ENCODE measurements at regions not wholly inside any gene's neighbourhood (a gene's known extent, or its start where the extent isn't known, plus 50 kb on each side); places are given as distances from the start of the nearest gene placed in this dataset.
"Not testable (repeated sequence)": the region's sequence is repeated elsewhere in the genome, so short reads cannot be mapped to it uniquely, and the experiment has no call there.

DNA sequence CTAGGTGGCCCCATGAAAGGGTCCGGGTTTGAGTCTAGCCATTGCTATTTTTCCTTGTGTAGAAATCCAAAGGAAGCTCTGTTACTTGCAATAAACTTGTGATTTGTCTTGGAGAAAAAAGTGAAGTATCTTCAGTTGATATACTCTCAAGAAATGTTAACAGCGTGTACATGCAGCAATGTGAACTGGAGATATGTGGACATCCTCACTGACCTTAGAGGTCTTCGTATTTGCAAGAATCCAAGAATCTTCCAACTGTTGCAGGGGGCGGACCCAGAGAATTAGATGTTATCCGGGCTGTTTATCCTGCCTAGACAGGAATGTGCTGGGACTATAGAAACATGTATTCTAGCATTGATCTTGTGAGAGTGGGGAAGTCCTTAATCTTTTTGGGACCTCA, 187.6 kb downstream of the KCNS3 start:
- DNase-seq: no peak

DNA sequence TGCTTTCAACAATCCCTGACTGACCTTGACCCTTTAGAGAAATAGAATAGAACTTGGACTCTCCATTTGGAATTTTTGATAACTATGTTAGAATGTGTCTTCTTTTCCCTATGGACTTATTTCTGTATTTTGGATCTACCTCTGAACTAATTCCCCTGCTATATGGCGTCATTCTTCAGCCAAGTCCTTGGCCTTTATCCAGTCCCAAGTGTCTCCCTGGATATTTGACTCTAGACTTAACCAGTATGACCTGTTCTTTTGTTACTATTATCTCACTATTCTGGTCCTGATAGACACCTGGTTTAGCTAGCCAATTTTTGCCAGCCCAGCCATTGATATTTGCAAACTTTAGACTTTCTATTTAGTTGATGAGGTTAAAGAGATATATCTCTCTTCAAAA, 186.8 kb downstream of the KCNS3 start:
- no peak for DNase-seq

DNA sequence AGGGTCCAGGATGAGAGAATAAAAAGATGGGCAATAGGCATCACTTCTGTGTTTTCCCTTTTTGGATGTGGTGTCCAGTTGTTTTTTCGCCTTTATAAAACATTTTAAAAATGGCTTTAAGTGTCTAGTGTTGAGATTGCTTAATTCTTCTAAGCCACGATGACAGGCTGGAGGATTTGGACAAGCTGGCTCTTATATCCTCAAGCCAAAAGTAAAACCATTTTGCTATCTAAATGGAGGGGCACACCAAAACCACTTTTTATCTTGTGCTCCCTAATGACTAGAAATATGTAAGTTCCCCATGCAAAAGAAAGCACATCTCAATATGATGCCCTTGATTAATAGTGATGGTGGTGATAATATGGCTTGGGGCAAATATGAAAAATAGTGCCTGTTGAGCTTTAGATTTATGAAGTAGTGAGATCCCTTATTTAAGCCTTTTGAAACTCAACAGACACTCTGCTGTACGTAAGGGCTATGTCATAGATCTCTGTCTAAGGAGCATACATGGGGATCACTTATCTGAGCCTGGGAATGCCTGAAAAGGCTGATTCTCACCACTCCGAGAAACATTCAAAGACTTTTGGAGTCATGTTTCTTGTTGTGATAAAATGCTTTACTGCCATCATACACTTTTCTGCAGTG, 185.5 kb downstream of the KCNS3 start:
- no peak for DNase-seq

DNA sequence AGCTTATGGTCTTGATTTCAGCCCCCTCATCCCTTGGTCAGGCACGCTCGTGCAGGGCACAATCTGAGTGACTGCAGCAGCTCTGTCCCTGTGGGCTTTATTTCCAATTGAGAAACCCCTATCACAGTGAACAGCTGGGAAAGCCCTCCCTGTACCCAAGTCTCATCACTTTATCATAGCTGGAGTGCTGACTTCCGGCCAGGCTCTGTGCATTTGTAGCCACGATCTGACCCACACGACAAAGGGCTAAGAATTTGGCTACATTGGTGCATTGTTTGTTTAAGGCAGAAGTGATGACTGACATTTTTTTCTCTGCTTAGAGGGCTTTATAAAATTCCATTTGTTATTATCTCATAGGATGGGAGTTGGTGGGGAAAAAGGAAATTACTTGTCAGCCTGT, 184.4 kb downstream of the KCNS3 start:
- DNase-seq: no peak

DNA sequence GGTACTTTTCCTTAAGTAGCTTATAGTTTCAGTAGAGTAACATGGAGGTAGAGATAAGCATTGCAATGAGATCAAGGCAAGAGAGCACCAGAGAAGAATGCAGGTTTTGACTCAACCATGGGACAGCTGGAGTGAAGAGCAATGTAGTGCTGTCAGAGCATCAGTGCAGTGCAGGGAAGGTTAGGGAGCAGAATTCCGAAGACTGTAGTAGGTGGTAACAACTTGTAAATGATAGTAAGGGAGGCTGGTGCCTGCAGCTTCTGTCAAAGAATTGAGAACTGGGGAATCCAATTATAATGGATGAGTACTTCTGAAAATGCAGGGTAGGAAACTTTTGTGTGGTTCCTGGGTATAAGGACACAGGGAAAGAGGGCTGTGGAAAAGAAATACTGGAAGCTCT, 183.2 kb downstream of the KCNS3 start:
- DNase-seq: no peak

DNA sequence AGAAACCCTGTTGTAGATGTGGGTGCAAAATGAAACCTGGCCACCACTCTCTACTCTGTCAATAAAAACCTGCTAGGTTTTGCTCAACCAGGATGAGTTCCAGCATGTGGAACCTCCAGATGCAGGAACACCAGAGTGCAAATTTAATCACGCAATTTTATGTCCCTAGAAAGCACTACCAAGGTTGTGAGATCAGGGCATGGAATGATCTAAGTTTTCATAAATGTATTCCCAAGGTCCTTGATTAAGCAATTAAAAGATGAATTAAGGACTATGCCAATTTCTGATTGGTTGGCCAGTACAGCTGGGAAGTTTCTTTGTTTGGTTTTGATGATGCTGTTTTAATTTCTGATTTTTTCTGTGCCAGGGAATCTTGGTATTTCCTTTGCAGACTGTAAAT, 179.2 kb downstream of the KCNS3 start:
- DNase-seq: no peak

DNA sequence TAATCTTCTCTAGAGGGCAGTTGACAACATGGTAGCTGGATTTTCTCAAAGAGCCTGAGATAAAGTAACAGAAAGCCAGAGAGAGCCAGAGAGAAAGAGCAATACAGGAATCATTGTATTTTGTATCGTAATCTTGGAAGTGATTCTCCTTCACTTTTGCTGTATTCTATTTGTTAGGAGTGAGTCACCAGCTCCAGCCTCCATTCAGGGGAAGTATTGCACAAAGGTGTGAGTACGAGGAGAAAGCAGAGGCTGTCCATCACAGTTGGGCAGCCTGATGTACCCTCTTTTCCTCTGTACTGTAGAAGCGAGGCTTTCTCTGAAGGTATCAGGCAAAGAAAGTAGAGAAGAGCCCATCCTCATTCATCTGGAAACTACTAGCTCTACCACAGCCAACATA, 176.8 kb downstream of the KCNS3 start:
- DNase-seq: no peak

DNA sequence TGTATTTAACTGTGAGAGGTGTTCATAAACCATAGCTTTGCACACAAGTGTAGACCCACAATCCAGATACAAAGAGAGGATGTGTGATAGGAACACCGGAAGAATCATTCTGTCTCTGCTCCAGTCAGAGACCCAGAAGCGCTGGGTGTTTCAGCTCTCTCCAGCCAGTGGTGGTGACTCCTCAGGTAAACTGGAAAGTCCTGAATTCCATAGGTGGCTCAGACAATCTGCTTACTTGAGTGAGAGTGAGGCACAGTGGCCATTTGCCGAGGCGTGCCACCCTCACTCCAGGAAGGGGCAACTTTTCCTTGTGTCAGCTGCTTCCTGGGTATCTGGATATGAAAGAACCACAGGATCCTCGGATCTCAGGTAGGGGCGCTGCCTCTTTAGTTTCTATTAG, 171.5 kb downstream of the KCNS3 start:
- DNase-seq: no peak

DNA sequence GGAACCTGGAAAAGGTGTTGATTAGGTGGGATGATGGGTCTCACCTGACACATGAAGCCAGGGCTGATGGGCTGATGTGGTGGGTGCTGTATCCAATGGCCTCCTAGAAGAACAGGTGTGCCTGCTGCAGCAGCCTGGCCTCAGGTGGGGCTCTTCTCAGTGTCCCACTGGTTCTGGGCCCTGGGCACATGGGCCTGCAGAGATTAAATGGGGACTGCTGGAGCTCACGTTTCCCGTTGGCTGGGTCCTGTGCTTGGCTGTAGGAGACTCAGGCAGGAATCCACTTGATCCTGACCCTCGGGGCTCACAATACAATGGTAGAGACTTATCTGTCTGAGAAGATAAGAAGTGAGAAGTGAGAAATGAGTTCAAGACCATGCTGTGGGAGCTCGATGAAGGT, 170.9 kb downstream of the KCNS3 start:
- DNase-seq: no peak

DNA sequence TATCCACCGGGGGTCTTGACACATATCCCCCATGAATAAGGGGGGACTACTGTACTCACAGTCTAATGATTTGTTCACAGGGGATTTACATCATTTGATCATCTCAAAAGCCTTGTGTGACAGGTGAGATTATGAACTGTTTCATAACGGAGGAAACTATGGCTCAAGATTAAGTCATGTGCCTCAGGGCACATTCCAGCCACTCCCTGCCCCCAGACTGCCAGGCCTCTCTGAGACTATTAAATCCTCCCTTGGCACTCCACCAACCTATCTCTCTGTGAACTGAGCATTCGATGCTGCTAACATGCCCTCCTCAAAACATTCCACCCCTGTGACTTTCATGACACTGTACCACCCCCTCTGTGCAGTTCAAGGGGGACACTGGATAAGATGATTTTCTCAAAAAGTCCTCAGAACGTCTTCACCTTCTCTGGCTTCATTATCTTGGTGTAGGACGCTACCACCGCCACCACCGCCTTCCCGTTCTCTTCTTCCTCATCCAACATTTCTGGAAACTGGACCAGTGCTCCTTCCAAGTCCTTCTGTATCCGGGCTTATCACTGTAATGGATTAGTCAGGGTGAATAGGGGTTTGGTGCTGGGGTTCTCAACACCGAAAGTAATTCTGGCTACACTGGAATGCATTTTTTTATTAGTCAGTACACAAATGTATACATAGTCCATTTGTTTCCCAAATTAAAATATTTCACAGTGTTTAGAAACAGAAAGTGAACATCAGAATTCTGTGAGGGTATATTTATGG, 169.6 kb downstream of the KCNS3 start:
- peak; percentile 68 for DNase-seq

DNA sequence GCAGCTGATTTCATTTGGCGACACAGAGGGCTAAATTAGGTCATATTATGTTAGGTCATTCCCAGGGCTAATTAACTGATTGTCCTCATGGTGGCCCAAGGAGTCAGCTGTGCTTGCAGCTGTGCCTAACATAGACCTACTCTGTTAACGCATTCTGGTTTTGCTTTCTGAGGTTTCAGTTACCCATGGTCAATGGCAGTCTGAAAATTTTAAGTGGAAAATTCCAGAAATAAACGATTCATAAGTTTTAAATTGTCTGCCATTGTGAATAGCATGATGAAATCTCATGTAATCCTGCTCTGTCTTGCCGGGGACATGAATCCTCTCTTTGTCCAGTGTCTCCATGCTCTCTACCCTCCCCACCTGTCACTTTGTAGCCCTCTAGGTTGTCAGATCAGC, 168.7 kb downstream of the KCNS3 start:
- DNase-seq: peak; percentile 52

DNA sequence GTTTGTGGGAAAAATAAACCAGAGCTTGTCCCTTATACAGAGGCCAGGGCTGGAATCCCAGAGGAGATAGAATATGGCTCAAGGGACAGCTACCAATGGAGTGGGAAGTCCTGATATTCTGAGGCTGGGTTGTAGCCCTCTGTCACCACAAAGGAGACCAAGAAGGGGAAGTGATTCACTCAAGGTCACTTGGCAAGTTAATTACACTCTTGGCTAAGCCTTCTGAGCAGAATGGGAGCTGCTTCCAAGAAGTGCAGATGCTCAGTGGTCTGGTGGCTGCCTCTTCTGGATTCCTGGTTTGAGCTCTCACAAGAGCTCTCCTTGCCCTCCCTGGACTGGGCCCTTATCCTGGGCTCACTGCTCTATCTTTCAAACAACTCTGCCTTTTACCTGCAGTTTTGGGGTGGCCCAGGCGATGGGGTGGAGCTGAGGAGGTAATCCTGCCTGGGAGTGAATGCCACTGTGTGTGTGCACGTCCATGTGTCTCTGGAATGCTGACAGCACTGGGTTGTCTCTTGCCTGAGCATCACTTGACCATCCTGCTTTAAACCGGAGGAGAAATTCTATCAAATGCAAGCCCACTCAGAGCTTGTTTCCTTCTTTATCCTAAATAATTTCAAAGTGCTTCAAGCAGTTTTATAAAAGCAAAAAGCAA, 168.2 kb downstream of the KCNS3 start:
- no peak for DNase-seq

DNA sequence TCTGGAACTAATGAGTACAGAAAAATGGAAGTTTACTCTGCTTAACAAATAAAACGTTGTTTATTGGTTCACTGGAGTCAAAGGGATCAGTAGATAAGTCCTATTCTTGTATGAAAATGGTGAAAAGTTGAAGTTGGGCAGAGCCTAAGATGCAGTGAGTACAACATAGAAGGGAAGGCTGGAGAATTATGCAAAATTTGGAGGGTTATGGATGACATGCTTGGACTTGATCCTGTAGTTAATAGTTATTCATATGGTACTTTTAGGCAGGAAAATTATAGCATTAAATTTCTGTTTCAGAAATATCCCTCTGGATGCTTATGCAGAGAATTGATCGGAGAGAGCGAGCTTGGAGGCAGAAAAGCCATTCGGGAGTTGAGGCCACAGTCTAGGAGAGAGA, 167.6 kb downstream of the KCNS3 start:
- no peak for DNase-seq

DNA sequence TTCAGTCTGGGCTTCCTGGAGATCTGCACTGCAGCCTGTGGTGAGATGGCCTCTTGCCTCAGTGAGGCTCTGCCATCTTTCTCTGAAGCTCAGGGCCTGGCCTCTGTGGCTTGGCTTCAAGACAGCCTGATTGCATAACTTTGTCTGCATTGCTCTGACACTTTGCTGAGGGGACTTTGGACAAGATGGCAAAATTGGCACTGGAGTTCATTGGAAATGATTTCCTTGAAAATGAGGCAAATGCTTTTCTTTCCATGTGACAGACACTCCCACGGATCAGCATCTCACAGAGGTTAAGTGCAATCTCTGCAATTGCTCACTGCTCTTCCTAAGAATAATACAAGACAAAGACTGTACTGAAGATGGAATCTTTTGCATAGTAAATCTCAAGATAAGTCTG, 166.8 kb downstream of the KCNS3 start:
- DNase-seq: no peak

DNA sequence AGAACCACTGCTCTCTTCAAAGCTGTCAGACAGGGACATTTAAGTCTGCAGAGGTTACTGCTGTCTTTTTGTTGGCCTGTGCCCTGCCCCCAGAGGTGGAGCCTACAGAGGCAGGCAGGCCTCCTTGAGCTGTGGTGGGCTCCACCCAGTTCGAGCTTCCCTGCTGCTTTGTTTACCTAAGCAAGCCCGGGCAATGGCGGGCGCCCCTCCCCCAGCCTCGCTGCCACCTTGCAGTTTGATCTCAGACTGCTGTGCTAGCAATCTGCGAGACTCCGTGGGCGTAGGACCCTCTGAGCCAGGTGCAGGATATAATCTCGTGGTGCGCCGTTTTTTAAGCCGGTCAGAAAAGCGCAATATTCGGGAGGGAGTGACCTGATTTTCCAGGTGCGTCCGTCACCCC, 138.9 kb downstream of the KCNS3 start:
- not testable (repeated sequence) for DNase-seq

DNA sequence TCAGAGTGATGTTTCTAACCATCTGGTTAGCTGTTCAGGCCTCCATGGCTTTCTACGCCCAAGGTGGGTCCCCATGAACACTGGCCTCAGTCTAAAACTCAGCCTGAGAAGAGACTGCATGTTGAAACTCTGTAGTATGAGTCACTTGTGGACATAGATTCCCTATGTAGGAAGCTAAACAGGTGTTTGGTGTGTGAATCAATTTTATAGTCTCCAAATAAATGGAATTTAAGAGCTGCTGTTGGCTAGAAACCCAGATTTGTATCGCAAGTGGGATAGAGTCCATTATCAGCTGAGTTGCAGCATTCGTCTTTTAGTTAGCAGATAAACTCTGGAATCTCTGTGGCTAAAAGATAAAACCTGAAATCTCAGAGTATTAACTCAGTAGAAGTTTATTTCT, 131.4 kb downstream of the KCNS3 start:
- no peak for DNase-seq

DNA sequence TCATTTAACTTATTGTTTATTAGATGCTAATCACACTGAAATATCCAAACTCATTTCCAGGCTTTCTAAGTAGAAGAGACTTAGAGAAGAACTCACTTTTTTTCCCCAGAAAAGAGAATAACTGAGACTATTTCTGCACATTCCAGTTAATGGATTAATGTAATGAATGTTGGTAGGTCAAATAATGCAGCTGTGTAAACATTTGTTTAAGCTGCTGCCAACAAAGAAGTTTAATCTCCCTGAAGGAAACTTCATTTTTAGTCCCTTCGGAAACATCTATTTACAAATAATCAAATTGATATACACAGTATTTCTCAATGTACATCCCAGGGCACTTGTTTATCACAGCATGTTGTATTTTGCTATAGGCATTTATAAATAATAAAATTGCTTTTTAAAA, 126.9 kb downstream of the KCNS3 start:
- DNase-seq: no peak

DNA sequence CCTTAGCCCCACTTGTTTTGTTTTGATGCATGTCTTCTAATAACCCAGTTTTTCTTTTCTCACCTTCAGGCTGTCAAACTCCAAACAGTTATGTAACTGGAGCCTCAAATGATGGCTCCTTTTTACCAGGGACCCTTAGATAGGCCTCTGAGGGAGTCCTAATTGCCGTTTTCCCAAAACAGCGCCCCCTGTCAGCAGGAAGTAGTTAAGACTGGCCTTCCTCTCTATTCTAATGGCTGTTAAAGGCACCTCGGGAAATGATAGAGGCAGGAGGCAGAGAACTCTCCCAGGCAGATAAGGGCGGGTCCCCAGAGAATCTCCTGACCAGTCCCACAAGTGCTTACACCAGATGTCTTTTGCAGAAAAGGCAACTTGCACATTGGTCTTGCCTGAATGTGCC, 123.2 kb downstream of the KCNS3 start:
- DNase-seq: no peak

DNA sequence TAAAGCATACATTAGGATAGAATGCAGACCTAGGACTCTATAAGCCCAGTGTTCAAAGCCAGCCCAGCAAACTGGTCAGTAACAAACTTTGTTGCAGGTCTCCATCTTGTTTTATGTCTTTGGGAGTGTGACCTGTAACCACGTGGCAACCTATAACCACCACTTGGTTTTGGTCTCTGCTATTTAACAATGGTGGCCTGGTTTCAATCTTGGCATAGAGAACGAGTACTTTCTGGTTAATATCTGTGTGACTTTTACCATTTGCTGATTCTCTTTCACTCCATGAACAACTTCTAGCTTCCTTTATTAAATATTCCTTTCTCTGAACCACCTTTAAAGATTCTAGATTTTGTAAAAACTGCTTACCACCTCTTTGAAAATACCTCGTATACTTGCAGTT, 118.5 kb downstream of the KCNS3 start:
- DNase-seq: no peak

DNA sequence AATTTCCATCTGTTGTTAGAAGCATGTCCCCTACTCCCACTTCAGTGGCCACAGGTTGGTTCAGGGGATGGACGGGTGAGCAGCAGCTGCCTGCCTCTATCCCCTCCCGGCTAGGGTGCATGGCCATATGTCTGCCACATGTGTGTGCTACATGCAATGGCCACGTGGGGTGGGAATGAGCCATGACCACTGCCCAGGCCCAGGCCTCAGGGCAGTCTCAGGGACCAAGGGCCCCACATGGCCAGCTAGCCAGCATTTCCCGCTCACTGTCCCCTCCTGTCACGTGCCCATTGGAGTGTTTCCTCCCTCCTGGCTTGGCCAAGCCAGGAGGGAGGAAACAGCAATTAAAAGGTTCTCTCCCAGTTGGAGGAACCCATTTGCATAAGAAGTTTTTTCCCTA, 117.1 kb downstream of the KCNS3 start:
- no peak for DNase-seq

All from eye (tissue), 1 donor.